ENCODE measurements at regions not wholly inside any gene's neighbourhood (a gene's known extent, or its start where the extent isn't known, plus 50 kb on each side); places are given as distances from the start of the nearest gene placed in this dataset.

- no peak for DNase-seq (ENCODE audit: low spot score)
- intact Hi-C loops (cut with DNase I): no loop called here
- no peak for ATAC-seq
Measured at GRCh38 chr12:65592416-65592815, 231.9 kb upstream of the HMGA2 start.

DNA sequence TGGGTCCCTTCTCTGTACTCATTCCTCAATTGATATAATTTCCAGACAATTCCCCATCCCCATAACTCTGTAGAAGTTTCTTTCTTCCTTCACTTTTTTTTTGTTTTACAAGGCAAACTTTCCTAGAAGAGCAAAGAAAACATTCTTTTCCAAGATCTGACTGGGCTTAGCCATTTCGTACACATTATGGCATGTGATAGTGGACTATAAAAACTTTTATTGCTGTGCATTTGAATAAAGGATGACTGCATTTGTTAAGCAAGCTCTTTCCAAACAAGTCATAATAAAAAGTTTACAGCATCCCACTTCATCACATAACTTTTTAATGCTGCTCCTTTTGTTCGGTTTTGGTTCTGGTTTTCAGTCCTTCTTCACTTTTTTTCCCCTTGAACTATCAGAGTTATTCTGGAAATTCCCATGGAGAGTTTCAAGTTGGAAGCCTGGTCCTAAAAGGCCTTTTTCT is 231.0 kb upstream of the HMGA2 start:
- no peak for ATAC-seq
- intact Hi-C loops (cut with DNase I): no loop called here
- no peak for DNase-seq (ENCODE audit: low spot score)

DNA sequence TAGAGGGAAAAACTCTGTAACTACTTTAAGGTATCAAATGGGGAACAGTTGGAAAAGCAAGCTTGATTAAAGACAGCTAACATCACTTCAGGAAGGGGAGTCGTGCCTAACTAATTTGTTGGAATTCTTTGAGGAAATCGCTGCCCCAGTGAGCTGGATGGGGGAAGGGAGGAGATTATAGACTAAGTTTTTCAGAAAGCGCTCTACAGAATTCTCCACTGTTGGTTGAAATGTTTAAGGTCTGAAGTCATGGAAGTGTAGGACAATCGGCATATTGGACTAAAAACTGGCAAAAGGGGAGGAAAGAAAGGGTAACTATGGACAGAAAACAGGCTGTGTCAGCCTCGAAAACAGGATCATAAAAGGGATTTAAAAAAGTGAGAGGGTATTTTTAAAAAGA is 229.9 kb upstream of the HMGA2 start:
- DNase-seq (ENCODE audit: low spot score) (no peak), ATAC-seq (no peak)
- intact Hi-C loops (cut with DNase I): no loop called here

DNA sequence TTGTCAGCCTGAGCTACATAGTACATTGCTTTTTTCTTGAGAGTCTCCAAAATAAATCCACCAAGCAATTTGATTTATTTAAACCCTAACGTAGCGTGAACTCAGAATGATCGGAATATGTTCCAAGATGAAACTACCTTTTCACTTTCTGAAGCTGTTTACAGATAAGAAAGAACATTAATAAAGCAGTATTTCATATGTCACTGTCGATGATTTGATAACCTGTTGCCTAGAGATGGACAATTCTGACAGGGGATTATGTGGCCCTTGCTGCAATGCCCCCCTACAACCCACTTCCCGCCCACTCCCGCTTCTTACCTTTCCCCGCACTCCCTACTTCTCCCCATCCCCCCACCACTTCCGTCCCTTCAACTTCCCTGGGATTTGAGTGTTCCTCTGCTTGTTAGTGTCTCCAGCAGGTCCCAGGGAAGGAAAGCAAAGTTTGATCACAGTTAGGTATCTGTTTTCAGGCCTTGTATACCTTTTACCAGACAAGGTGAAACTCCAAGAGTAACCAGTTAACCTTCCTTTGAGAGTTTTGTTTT is 229.2 kb upstream of the HMGA2 start:
- ATAC-seq: no peak
- no peak for DNase-seq (ENCODE audit: low spot score)
- intact Hi-C loops (cut with DNase I): no loop called here

GRCh38 chr12:65596514-65597091 is 227.7 kb upstream of the HMGA2 start:
- DNase-seq (ENCODE audit: low spot score): no peak
- no peak for ATAC-seq
- intact Hi-C loops (cut with DNase I): no loop called here

DNA sequence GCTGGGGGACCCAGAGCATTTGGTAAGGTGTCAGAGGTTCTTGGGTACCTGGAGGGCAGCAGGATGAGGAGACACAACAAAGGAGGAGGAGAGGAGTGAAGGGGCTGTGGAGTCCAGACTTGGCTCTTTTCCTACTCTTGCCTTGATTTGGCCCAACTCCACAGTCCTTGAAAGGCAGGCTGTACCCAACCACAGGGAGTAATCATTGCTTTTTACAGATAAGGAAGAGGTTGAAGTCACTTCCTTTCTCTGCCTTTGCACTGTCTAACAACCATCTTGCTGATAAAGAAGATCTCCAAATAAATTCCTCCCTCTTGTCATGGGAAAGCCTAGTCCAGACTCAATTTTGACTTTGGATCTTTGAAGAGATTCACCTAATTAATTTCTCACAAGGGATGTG is 226.8 kb upstream of the HMGA2 start:
- intact Hi-C loops (cut with DNase I): no loop called here
- DNase-seq (ENCODE audit: low spot score): no peak
- no peak for ATAC-seq

GRCh38 chr12:65598688-65599087 is 225.6 kb upstream of the HMGA2 start:
- ATAC-seq: no peak
- intact Hi-C loops (cut with DNase I): no loop called here

DNA sequence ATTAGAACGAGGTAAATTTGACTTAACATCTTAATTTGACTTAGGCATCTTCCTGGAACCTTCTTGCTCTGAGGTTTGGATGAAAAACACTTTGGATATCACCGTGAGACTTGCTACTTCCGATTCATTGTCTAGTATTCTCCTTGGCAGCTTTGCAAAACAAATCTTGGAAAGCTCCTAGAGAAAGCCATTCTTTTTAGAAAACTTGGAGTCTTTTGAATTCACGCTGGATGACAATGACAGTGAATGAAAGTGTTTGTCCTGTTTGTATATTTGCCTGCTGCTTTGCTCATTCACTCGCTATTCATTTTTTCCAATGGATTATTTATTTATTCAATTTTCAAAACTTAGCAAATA is 222.1 kb upstream of the HMGA2 start:
- intact Hi-C loops (cut with DNase I): no loop called here
- no peak for ATAC-seq
- DNase-seq (ENCODE audit: low spot score): no peak

More at GRCh38 chr12:65598688-65599087, 225.6 kb upstream of the HMGA2 start:
- no peak for DNase-seq (ENCODE audit: low spot score)

- intact Hi-C loops (cut with DNase I): no loop called here
- DNase-seq (ENCODE audit: low spot score): peak; percentile 89
- ATAC-seq: peak; percentile 97
Measured at GRCh38 chr12:65602610-65603295, 221.5 kb upstream of the HMGA2 start.

- DNase-seq (ENCODE audit: low spot score): no peak
- intact Hi-C loops (cut with DNase I): no loop called here
- peak; percentile 81 for ATAC-seq
Measured at GRCh38 chr12:65603438-65604351, 220.6 kb upstream of the HMGA2 start.

DNA sequence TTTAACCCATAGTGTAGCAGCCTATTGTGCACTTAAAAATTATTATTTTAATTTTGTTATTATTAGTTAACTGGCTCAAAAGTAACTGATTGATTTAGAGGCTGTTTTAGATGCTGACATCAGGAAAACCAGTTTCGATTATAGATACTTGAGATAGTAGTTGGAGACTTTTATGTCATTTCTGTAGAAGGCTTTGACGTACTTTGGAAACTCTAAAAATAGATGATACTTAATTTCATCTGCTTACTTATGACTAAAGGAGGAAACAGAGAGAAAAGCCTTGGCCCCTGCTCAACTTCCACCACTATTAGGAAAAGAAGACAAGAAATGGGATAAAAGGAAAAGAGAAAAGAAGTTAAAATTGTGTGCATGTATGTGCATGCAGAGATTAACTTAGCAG is 219.3 kb upstream of the HMGA2 start:
- DNase-seq (ENCODE audit: low spot score) (no peak), ATAC-seq (no peak)
- intact Hi-C loops (cut with DNase I): no loop called here

GRCh38 chr12:65606008-65606766 is 218.1 kb upstream of the HMGA2 start:
- no peak for ATAC-seq
- DNase-seq (ENCODE audit: low spot score): no peak
- intact Hi-C loops (cut with DNase I): no loop called here

DNA sequence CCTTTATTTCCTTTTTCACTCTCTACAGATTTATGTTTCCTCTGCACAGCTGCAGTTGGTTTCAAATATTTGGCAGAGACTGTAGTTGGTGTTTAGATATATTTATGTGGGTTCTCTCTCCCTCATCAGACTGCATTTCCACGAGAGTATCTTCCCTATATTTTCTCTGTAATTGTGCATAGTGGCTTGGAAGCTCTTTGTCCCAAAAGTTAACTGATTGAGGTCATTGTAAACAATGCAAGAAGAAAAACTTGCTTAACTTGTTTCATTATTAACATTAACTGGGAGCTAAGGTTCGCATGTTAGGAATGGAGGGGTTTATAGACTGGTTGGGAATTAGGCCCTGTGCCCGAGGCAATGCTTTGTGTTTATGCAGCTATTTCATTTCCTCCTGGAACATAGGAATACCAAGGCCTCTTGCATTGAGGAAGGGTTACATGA is 216.9 kb upstream of the HMGA2 start:
- intact Hi-C loops (cut with DNase I): no loop called here
- DNase-seq (ENCODE audit: low spot score) (no peak), ATAC-seq (no peak)

GRCh38 chr12:65608319-65608916 is 215.9 kb upstream of the HMGA2 start:
- intact Hi-C loops (cut with DNase I): no loop called here
- no peak for ATAC-seq
- no peak for DNase-seq (ENCODE audit: low spot score)

DNA sequence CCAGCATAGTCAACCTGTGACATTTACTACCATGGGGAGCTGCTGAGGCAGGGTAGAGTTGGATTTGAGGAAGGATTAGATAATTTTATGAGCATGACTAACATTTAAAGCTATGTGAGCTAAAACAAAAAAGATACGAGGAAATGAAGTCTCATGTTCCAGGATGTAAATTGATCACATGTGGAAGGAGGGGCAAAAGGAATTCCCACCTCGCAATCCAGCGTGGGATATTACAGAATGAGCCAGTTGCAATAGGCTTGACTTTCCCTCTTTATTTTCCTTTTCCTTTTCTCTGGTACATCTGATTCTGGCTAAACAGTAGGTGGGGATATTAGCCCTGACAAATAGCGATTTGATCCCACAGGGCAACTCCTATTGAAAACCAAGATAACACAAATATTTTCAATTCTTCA is 214.9 kb upstream of the HMGA2 start:
- ATAC-seq (no peak), DNase-seq (ENCODE audit: low spot score) (no peak)
- intact Hi-C loops (cut with DNase I): no loop called here

DNA sequence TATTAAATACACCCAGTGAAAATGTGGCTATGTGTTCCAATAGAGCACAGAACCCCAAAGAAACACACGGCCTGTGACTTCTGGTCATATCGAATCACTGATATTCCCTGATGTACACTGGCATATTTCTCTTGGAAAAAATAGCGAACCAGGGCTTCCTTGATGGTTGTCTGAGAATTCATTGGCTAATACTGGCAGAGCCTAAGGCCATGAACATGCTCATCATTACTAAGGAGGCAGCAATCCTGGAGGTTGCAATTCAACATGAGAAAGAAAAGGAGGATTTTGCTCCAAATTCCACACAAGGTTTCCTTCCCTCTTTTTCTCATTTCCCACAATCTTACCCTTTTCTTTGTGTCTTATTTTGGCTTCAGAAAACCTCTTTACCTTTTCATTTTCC is 212.9 kb upstream of the HMGA2 start:
- intact Hi-C loops (cut with DNase I): no loop called here
- no peak for DNase-seq (ENCODE audit: low spot score)

DNA sequence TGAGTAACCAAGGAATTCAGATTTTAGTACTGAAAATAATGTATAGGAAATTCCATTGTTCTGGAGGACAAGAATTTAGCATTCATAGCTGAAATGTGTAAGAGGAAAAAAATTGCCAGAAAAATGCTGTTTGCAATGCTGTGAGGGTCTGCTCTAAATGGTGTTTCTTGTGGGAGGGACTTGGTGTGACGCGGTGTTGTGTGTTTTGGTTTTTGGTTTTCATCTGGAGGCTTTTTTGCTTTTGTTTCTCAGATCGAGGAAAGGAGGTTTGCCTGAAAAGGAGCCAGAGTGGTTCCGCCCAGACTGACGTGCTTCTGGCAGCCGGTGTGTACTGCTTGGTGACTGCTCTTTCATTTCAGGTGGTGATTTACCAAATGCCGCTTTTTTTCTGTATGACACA is 211.8 kb upstream of the HMGA2 start:
- ATAC-seq (no peak), DNase-seq (ENCODE audit: low spot score) (no peak)
- intact Hi-C loops (cut with DNase I): no loop called here

More for the DNA sequence above, 212.9 kb upstream of the HMGA2 start:
- no peak for ATAC-seq

DNA sequence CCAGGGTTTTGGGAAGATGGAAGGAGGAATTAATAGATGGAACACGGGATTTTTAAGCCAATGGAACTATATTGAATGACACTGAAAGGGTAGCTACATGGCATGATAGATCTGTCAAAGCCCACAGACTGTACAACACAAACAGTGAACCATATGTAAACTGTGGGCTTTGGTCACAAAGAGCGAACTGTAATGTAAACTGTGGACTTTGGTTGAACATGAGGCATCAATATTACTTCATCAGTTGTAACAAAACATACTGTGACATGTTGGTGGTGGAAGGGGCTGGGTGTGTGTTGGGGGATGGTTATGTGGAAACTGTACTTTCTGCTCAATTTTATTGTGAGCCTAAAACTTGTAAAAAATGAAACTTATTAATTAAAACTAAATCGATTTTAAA is 210.6 kb upstream of the HMGA2 start:
- intact Hi-C loops (cut with DNase I): no loop called here
- DNase-seq (ENCODE audit: low spot score) (no peak), ATAC-seq (no peak)

Data from sciatic nerve (tissue), 2 donors.